HepG2 (cell line): ENCODE measurements at regions not wholly inside any gene's neighbourhood (a gene's known extent, or its start where the extent isn't known, plus 50 kb on each side); places are given as distances from the start of the nearest gene placed in this dataset.

Experiments
- ATAC-seq: fragments of 200-7000 bp; cut with Tn5 transposase; 3 replicates; pipeline ENCODE4 v1.9.1; 2020; ENCODE audit warnings: mild to moderate bottlenecking, moderate library complexity
- BruUV-seq: library from RNA; stranded (reverse); fragments of 400-500 nt; replicated peaks from 2 replicates; lab custom pipeline; 2021; lab: Mats Ljungman, UMichigan
- CTCF ChIA-PET: fragments of 300-600 bp; formaldehyde crosslinking; extraction: SDS; loops from one replicate; lab custom pipeline; 2021; ENCODE audit warnings: low total read pairs, inconsistent platforms, low intra/inter-chr PET ratio; lab: Yijun Ruan, JAX
- POLR2A ChIA-PET: fragments of 350-600 bp; sonication (Branson Sonifier 250); formaldehyde crosslinking; loops from one replicate; lab custom pipeline; 2020; ENCODE audit warnings: antibody characterized with exemption, inconsistent platforms; lab: Yijun Ruan, JAX
- DNase-seq: peaks from one replicate; pipeline ENCODE4 v3.0.0-alpha.2; 2015; ENCODE audit warnings: low spot score
- FAIRE-seq: peaks from 3 replicates; lab custom pipeline; 2011; peaks lifted over from hg19 to GRCh38; lab: Jason Lieb, UNC
- H2AFZ ChIP-seq: one replicate; pipeline ENCODE4 v1.6.1; 2011; ENCODE audit warnings: low read length, inconsistent platforms
- H3K27ac ChIP-seq: fragments of 300-600 bp; 3 replicates; pipeline ENCODE4 v1.8.0; 2011; ENCODE audit warnings: mixed run types, mild to moderate bottlenecking, mixed read lengths, low read length, inconsistent platforms; ENCODE audit not compliant: insufficient read depth; ENCODE audit errors: extremely low read length
- H3K27me3 ChIP-seq, 2 experiments: fragments of 200-600 bp in 1 of 2; 2 replicates in 1 of 2; 3 replicates in 1 of 2; pipeline versions ENCODE4 v1.6.0 to v1.8.0; 2011; ENCODE audit warnings: low read length in 2 of 2, mild to moderate bottlenecking in 2 of 2, moderate library complexity in 2 of 2, inconsistent platforms in 1 of 2; ENCODE audit not compliant: insufficient read depth in 2 of 2, control insufficient read depth in 1 of 2
- H3K36me3 ChIP-seq, 2 experiments: fragments of 200-600 bp in 1 of 2; replicated peaks in 1 of 2; 2 replicates in 1 of 2; 3 replicates in 1 of 2; pipeline versions ENCODE4 v1.5.1 to v1.8.0; 2011; ENCODE audit warnings: low read length in 2 of 2, inconsistent platforms in 1 of 2; ENCODE audit not compliant: insufficient read depth in 2 of 2, control insufficient read depth in 1 of 2
- H3K4me1 ChIP-seq: 2 replicates; pipeline ENCODE4 v1.5.1; 2012; ENCODE audit warnings: low read length, inconsistent platforms; ENCODE audit not compliant: insufficient read depth
- H3K4me2 ChIP-seq: 2 replicates; pipeline ENCODE4 v1.6.0; 2011; ENCODE audit warnings: low read depth, low read length, inconsistent platforms
- H3K4me3 ChIP-seq, 3 experiments: fragments of 200-600 bp in 1 of 3; sonication (generic), shearing (Covaris generic) in 1 of 3; replicated peaks in 1 of 3; 2 replicates each; pipeline ENCODE4 v1.5.1; 2011 to 2016; ENCODE audit warnings: low read length in 3 of 3, inconsistent platforms in 2 of 3, low read depth in 2 of 3, mild to moderate bottlenecking in 2 of 3, control low read depth in 1 of 3, mixed read lengths in 1 of 3; ENCODE audit not compliant: insufficient read depth in 1 of 3
- H3K79me2 ChIP-seq: one replicate; pipeline ENCODE4 v1.6.1; 2011; ENCODE audit warnings: low read length, inconsistent platforms; ENCODE audit not compliant: insufficient read depth
- H3K9ac ChIP-seq: 2 replicates; pipeline ENCODE4 v1.6.0; 2011; ENCODE audit warnings: mild to moderate bottlenecking, low read depth, low read length, inconsistent platforms; ENCODE audit not compliant: insufficient read depth
- H3K9me3 ChIP-seq: 2 replicates; pipeline ENCODE4 v1.5.1; 2012; ENCODE audit warnings: mild to moderate bottlenecking, low read length
- H4K20me1 ChIP-seq: 2 replicates; pipeline ENCODE4 v1.6.0; 2011; ENCODE audit warnings: inconsistent platforms, mild to moderate bottlenecking, low read length, moderate library complexity; ENCODE audit not compliant: insufficient read depth
- AKAP8 ChIP-seq: sonication (generic); formaldehyde crosslinking; IDR thresholded peaks from 2 replicates; pipeline ENCODE4 v1.5.1; 2020; ENCODE audit warnings: mild to moderate bottlenecking, missing genetic modification reagents
- CHCHD3 ChIP-seq: sonication (generic); formaldehyde crosslinking; IDR thresholded peaks from 2 replicates; pipeline ENCODE4 v1.8.0; 2022; ENCODE audit warnings: mild to moderate bottlenecking, missing genetic modification reagents, moderate library complexity
- NRL ChIP-seq: sonication (generic); formaldehyde crosslinking; IDR thresholded peaks from 2 replicates; pipeline ENCODE4 v1.5.0; 2020; ENCODE audit warnings: missing genetic modification reagents, mild to moderate bottlenecking, moderate library complexity, borderline replicate concordance
- RFX3 ChIP-seq: IDR thresholded peaks from 2 replicates; pipeline ENCODE4 v1.6.1; 2016; ENCODE audit warnings: missing biosample characterization, missing genetic modification reagents
- ZNF232 ChIP-seq: sonication (generic); formaldehyde crosslinking; IDR thresholded peaks from 2 replicates; pipeline ENCODE4 v1.4.0; 2020; ENCODE audit warnings: missing genetic modification reagents, borderline replicate concordance
- ZNF790 ChIP-seq: sonication (generic); formaldehyde crosslinking; IDR thresholded peaks from 2 replicates; pipeline ENCODE4 v1.8.0; 2022; ENCODE audit warnings: missing genetic modification reagents, mild to moderate bottlenecking, borderline replicate concordance
- WGBS: methylation state at CpG from one replicate; pipeline ENCODE4 v1.1.6; 2017; ENCODE audit warnings: low lambda C conversion rate; 5-methylcytosine and 5-hydroxymethylcytosine counted together
- in situ Hi-C: cut with HindIII; loops from 2 replicates; pipeline ENCODE4 v1.10.0; 2017; ENCODE audit warnings: low pct_unique_long_range_greater_than_20kb; ENCODE audit not compliant: extremely low pct_ligation_motif_present
- intact Hi-C: fragments of 100-400 bp; cut with micrococcal nuclease; formaldehyde crosslinking; loops from one replicate; pipeline ENCODE4 v1.10.0; 2022; ENCODE audit not compliant: unreplicated experiment
- TF ChIP-seq, protein P1 (sequence below): sonication (generic); formaldehyde crosslinking; IDR thresholded peaks from 2 replicates; pipeline ENCODE4 v1.4.0; 2020; ENCODE audit warnings: mild to moderate bottlenecking, missing genetic modification reagents
- TF ChIP-seq, protein P2 (sequence below): sonication (generic); formaldehyde crosslinking; IDR thresholded peaks from 2 replicates; pipeline ENCODE4 v1.4.0; 2020; ENCODE audit warnings: mild to moderate bottlenecking, missing genetic modification reagents
- TF ChIP-seq, protein P3 (sequence below): sonication (generic); formaldehyde crosslinking; IDR thresholded peaks from 2 replicates; pipeline ENCODE4 v1.5.1; 2020; ENCODE audit warnings: missing genetic modification reagents, mild to moderate bottlenecking, borderline replicate concordance

DNA sequence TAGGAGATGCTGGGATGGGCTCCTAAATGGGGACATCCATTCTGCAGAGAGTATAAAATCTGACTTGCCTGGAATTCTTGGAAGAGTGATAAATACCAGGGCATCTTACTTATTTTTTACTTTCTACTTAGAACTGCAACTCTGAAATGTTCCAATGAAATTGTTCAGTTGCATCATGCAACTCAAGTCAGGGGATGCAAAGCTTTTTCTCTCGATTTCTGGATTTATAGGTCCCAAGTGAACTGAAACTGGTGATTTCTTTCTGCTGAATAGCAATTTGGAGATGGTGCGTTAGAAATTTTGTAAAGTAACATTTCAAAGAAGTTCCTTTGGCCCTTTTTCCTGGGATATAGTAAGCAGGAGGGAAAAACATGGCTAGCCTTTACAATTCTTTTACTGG, 238.4 kb upstream of the CD180 start:
- TF ChIP-seq ZNF232 (no peak), AKAP8 (no peak), RFX3 (CRISPR knock-in tag) (no peak), ZNF790 (CRISPR knock-in tag) (no peak), NRL (CRISPR knock-in tag) (no peak), CHCHD3 (no peak)
- TF ChIP-seq, protein P1, sequence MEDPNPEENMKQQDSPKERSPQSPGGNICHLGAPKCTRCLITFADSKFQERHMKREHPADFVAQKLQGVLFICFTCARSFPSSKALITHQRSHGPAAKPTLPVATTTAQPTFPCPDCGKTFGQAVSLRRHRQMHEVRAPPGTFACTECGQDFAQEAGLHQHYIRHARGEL (CRISPR knock-in tag), result no peak
- TF ChIP-seq, protein P2, sequence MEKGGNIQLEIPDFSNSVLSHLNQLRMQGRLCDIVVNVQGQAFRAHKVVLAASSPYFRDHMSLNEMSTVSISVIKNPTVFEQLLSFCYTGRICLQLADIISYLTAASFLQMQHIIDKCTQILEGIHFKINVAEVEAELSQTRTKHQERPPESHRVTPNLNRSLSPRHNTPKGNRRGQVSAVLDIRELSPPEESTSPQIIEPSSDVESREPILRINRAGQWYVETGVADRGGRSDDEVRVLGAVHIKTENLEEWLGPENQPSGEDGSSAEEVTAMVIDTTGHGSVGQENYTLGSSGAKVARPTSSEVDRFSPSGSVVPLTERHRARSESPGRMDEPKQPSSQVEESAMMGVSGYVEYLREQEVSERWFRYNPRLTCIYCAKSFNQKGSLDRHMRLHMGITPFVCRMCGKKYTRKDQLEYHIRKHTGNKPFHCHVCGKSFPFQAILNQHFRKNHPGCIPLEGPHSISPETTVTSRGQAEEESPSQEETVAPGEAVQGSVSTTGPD, result no peak
- TF ChIP-seq, protein P3, sequence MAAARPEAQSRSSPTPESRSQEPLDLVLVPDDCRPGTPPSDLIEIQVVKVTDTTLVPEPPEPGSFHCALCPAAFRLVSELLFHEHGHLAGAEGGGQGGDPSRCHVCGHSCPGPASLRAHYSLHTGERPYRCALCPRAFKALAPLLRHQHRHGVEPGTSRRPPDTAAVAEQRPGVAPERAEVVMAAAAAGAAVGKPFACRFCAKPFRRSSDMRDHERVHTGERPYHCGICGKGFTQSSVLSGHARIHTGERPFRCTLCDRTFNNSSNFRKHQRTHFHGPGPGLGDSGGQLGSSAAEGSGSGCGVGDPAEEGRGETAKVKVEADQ (CRISPR knock-in tag), result no peak
- TF ChIP-seq, all 625 proteins: peak for 0
- H3K9ac ChIP-seq, result no peak overlapping the region
- no peak for FAIRE-seq
- ATAC-seq, result no peak
- no peaks in the 10 kb centered on the region for H4K20me1 ChIP-seq
- no peak overlapping the region for H2AFZ ChIP-seq
- in situ Hi-C loops, result no loop called here
- H3K9me3 ChIP-seq, result no peaks in the 10 kb centered on the region
- H3K27me3 ChIP-seq, result no peaks in the 10 kb centered on the region
- no peaks in the 10 kb centered on the region for H3K36me3 ChIP-seq
- no TSS peak for BruUV-seq
- no peaks in the 10 kb centered on the region for H3K79me2 ChIP-seq
- no peak overlapping the region for H3K4me2 ChIP-seq
- H3K27ac ChIP-seq, result no peak overlapping the region
- 31% methylated on average over 2 of the region's 2 CpGs for WGBS
- no peak for DNase-seq
- ChIA-PET POLR2A (no interaction called here), CTCF (no interaction called here)
- intact Hi-C loops, result no loop called here
- no peak overlapping the region for H3K4me3 ChIP-seq
- no peaks in the 10 kb centered on the region for H3K4me1 ChIP-seq
